H1 (cell line): ENCODE measurements at regions not wholly inside any gene's neighbourhood (a gene's known extent, or its start where the extent isn't known, plus 50 kb on each side); places are given as distances from the start of the nearest gene placed in this dataset.

Experiments used
- CTCF ChIA-PET: fragments of 300-600 bp; sonication (Branson Sonifier 250); formaldehyde crosslinking; loops from one replicate; lab custom pipeline; 2021; ENCODE audit not compliant: partially characterized antibody; lab: Charles Lee
- POLR2A ChIA-PET: fragments of 300-600 bp; sonication (Branson Sonifier 250); formaldehyde crosslinking; loops from one replicate; lab custom pipeline; 2021; ENCODE audit warnings: inconsistent platforms; ENCODE audit not compliant: partially characterized antibody; lab: Charles Lee
- DNase-seq, 2 experiments: peaks; one replicate each; pipeline versions ENCODE4 v3.0.0 to v3.0.0-alpha.2; 2010 to 2022; ENCODE audit warnings: low spot score in 2 of 2, low read depth in 1 of 2, mixed read lengths in 1 of 2
- FAIRE-seq: peaks from 2 replicates; lab custom pipeline; 2011; peaks lifted over from hg19 to GRCh38; lab: Jason Lieb, UNC
- H2AFZ ChIP-seq: 2 replicates; pipeline ENCODE4 v1.8.1; 2012; ENCODE audit warnings: low read length, inconsistent platforms
- H2AK5ac ChIP-seq: 2 replicates; pipeline ENCODE4 v1.6.1; 2013; ENCODE audit warnings: low read depth, low read length
- H2BK120ac ChIP-seq: replicated peaks from 2 replicates; pipeline ENCODE3; 2013; ENCODE audit warnings: low read depth, low read length, inconsistent platforms
- H2BK12ac ChIP-seq: 2 replicates; pipeline ENCODE4 v1.6.1; 2013; ENCODE audit warnings: low read depth, low read length
- H2BK15ac ChIP-seq: 2 replicates; pipeline ENCODE4 v1.6.1; 2013; ENCODE audit warnings: low read length
- H2BK20ac ChIP-seq: 2 replicates; pipeline ENCODE4 v1.6.1; 2013; ENCODE audit warnings: low read length
- H2BK5ac ChIP-seq: 2 replicates; pipeline ENCODE4 v1.6.1; 2013; ENCODE audit warnings: low read depth, low read length
- H3K14ac ChIP-seq: 2 replicates; pipeline ENCODE4 v1.6.1; 2013; ENCODE audit warnings: inconsistent platforms; ENCODE audit not compliant: insufficient read length
- H3K18ac ChIP-seq: 2 replicates; pipeline ENCODE4 v1.6.1; 2013; ENCODE audit warnings: low read length; ENCODE audit errors: extremely low read depth
- H3K23ac ChIP-seq: 2 replicates; pipeline ENCODE4 v1.6.1; 2013; ENCODE audit warnings: inconsistent platforms; ENCODE audit not compliant: insufficient read length
- H3K23me2 ChIP-seq: 2 replicates; pipeline ENCODE4 v1.6.1; 2013; ENCODE audit warnings: low read depth, low read length
- H3K27ac ChIP-seq: 2 replicates; pipeline ENCODE4 v1.6.1; 2011; ENCODE audit warnings: low read depth, low read length, inconsistent platforms
- H3K27me3 ChIP-seq, 4 experiments: replicated peaks in 1 of 4; 1 replicate in 1 of 4; 2 replicates in 3 of 4; pipeline versions ENCODE4 v1.6.1 to v1.8.1; 2011 to 2013; ENCODE audit warnings: low read length in 3 of 4, mild to moderate bottlenecking in 3 of 4, inconsistent platforms in 2 of 4, mixed read lengths in 2 of 4, moderate library complexity in 1 of 4; ENCODE audit not compliant: control insufficient read depth in 3 of 4, insufficient read depth in 3 of 4; ENCODE audit errors: extremely low read depth in 1 of 4
- H3K36me3 ChIP-seq, 4 experiments: 2 replicates each; pipeline versions ENCODE4 v1.6.1 to v1.8.1; 2011 to 2013; ENCODE audit warnings: mild to moderate bottlenecking in 4 of 4, low read length in 3 of 4, moderate library complexity in 2 of 4, control low read depth in 1 of 4, inconsistent platforms in 1 of 4; ENCODE audit not compliant: insufficient read depth in 4 of 4, control insufficient read depth in 2 of 4
- H3K4ac ChIP-seq: replicated peaks from 2 replicates; pipeline ENCODE3; 2013; ENCODE audit warnings: low read length, low read depth, mixed read lengths, inconsistent platforms; ENCODE audit not compliant: insufficient read length
- H3K4me1 ChIP-seq, 4 experiments: replicated peaks in 1 of 4; 1 replicate in 1 of 4; 2 replicates in 3 of 4; pipeline versions ENCODE4 v1.6.1 to v1.8.1; 2011 to 2013; ENCODE audit warnings: low read length in 3 of 4, inconsistent platforms in 2 of 4, mixed read lengths in 1 of 4; ENCODE audit not compliant: insufficient read depth in 4 of 4, control insufficient read depth in 3 of 4
- H3K4me2 ChIP-seq, 2 experiments: 2 replicates each; pipeline versions ENCODE4 v1.6.1 to v1.8.1; 2011 to 2013; ENCODE audit warnings: low read depth in 2 of 2, low read length in 2 of 2, control low read depth in 1 of 2, inconsistent platforms in 1 of 2, mild to moderate bottlenecking in 1 of 2; ENCODE audit not compliant: insufficient read depth in 1 of 2
- H3K4me3 ChIP-seq, 4 experiments: fragments of 200-600, 300-600 bp in 1 of 4; sonication (generic), shearing (Covaris generic), sonication (Bioruptor Twin) in 1 of 4; 2 replicates each; pipeline versions ENCODE4 v1.5.1 to v1.8.1; 2011 to 2016; ENCODE audit warnings: low read length in 4 of 4, low read depth in 3 of 4, control low read depth in 2 of 4, inconsistent platforms in 2 of 4, mild to moderate bottlenecking in 2 of 4, mixed read lengths in 1 of 4, moderate library complexity in 1 of 4; ENCODE audit not compliant: insufficient read depth in 2 of 4; ENCODE audit errors: extremely low read depth in 1 of 4
- H3K56ac ChIP-seq: replicated peaks from 2 replicates; pipeline ENCODE3; 2013; ENCODE audit warnings: low read depth, mild to moderate bottlenecking, mixed read lengths, low read length, inconsistent platforms; ENCODE audit not compliant: insufficient read length
- H3K79me1 ChIP-seq: 2 replicates; pipeline ENCODE4 v1.6.1; 2013; ENCODE audit warnings: low read depth, low read length, control low read depth
- H3K79me2 ChIP-seq, 2 experiments: 2 replicates each; pipeline versions ENCODE4 v1.6.1 to v1.8.1; 2012 to 2013; ENCODE audit warnings: low read length in 2 of 2, mild to moderate bottlenecking in 2 of 2, inconsistent platforms in 1 of 2; ENCODE audit not compliant: insufficient read depth in 2 of 2, control insufficient read depth in 1 of 2
- H3K9ac ChIP-seq, 4 experiments: replicated peaks in 1 of 4; 1 replicate in 1 of 4; 2 replicates in 3 of 4; pipeline versions ENCODE4 v1.6.1 to v1.8.1; 2011 to 2013; ENCODE audit warnings: low read depth in 3 of 4, low read length in 3 of 4, control low read depth in 2 of 4, mild to moderate bottlenecking in 2 of 4, moderate library complexity in 2 of 4, inconsistent platforms in 1 of 4; ENCODE audit errors: extremely low read depth in 1 of 4
- H3K9me3 ChIP-seq, 2 experiments: 2 replicates each; pipeline versions ENCODE4 v1.6.1 to v1.8.1; 2012 to 2013; ENCODE audit warnings: mild to moderate bottlenecking in 2 of 2, moderate library complexity in 2 of 2, control low read depth in 1 of 2, inconsistent platforms in 1 of 2, low read depth in 1 of 2, low read length in 1 of 2, mixed read lengths in 1 of 2; ENCODE audit not compliant: insufficient read depth in 2 of 2
- H4K20me1 ChIP-seq, 2 experiments: replicated peaks in 1 of 2; 2 replicates each; pipeline versions ENCODE3 to v1.8.1; 2011 to 2013; ENCODE audit warnings: inconsistent platforms in 2 of 2, low read length in 2 of 2, mild to moderate bottlenecking in 1 of 2; ENCODE audit not compliant: insufficient read depth in 2 of 2, control insufficient read depth in 1 of 2
- H4K5ac ChIP-seq: 2 replicates; pipeline ENCODE4 v1.6.1; 2013; ENCODE audit warnings: low read length, low read depth, mixed read lengths, inconsistent platforms; ENCODE audit not compliant: insufficient read length
- H4K8ac ChIP-seq: 2 replicates; pipeline ENCODE4 v1.8.0; 2013; ENCODE audit warnings: mild to moderate bottlenecking, moderate library complexity, low read length, inconsistent platforms; ENCODE audit not compliant: insufficient read depth; ENCODE audit errors: extremely low read depth
- H4K91ac ChIP-seq: replicated peaks from 2 replicates; pipeline ENCODE3; 2013; ENCODE audit warnings: low read length, mixed read lengths, inconsistent platforms; ENCODE audit not compliant: insufficient read length
- ASH2L ChIP-seq: fragments of 200-600, 300-600 bp; sonication (generic); IDR thresholded peaks from one replicate; pipeline ENCODE4 v1.7.1; 2017; ENCODE audit warnings: low read length
- RAD21 ChIP-seq, 2 experiments: IDR thresholded peaks in 1 of 2; conservative IDR thresholded peaks in 1 of 2; 2 replicates each; pipeline ENCODE4 v1.6.1; 2011; ENCODE audit warnings: low read depth in 2 of 2, low read length in 2 of 2, improper control_type of control experiment in 1 of 2, inconsistent platforms in 1 of 2, mild to moderate bottlenecking in 1 of 2, moderate library complexity in 1 of 2
- WGBS, 2 experiments: shearing (Covaris generic) in 1 of 2; methylation state at CpG; one replicate each; pipeline versions ENCODE4 v1.1.6 to v1.1.7; 2013 to 2015; ENCODE audit warnings: low lambda C conversion rate in 2 of 2, mixed read lengths in 2 of 2, inconsistent platforms in 1 of 2, low coverage in 1 of 2, missing lambda C conversion rate in 1 of 2; ENCODE audit not compliant: insufficient replicate concordance in 2 of 2, insufficient coverage in 1 of 2, insufficient read length in 1 of 2; ENCODE audit errors: extremely low coverage in 1 of 2, missing lambda C conversion rate in 1 of 2; 5-methylcytosine and 5-hydroxymethylcytosine counted together
- TF ChIP-seq, protein P1 (sequence below), 3 experiments: IDR thresholded peaks; 1 replicate in 2 of 3; 2 replicates in 1 of 3; pipeline versions ENCODE4 v1.5.1 to v1.6.1; 2011; ENCODE audit warnings: low read length in 3 of 3, mild to moderate bottlenecking in 3 of 3, inconsistent platforms in 2 of 3, low read depth in 1 of 3, moderate library complexity in 1 of 3; ENCODE audit not compliant: insufficient read depth in 1 of 3; ENCODE audit errors: control extremely low read depth in 1 of 3

DNA sequence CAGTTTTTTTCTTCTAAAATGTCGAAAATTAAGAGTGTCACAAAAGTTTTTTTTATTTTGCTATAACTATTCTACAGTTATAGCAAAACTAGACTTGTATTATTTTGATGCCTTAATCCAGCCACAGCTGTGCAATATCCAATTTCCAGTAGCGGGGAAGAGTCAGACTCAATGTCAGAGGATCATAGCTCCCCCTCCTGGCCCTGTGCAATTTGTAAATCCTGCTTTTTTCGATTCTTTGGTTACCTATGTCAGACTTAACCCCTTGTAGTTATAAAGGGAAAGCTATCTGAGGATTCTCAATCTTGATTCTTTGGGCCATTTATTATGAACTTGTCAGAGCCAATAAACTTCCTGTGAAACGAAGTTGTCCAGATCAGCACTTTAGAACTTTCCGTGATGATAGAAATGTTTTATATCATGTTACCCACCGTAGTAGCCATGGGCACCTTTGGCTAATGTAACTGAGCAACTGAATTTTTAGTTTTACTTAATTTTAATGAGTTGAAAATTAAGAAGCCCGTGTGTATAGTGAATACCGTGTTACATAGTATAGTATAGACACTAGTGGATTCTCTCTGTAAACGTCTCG is 87.7 kb upstream of the PRKCQ start:
- Histone ChIP-seq H4K8ac (no peak overlapping the region), H3K4me1 (no peaks in the 10 kb centered on the region), H3K36me3 (no peaks in the 10 kb centered on the region), H2AK5ac (no peak overlapping the region), H3K79me1 (no peaks in the 10 kb centered on the region), H3K4me3 (no peak overlapping the region), H3K18ac (no peak overlapping the region), H3K4ac (no peak overlapping the region), H4K91ac (no peak overlapping the region), H3K27ac (no peak overlapping the region), H4K20me1 (no peaks in the 10 kb centered on the region), H2AFZ (no peak overlapping the region), H3K79me2 (no peaks in the 10 kb centered on the region), H2BK120ac (no peak overlapping the region), H3K23ac (no peak overlapping the region), H3K27me3 (no peaks in the 10 kb centered on the region), H2BK15ac (no peak overlapping the region), H3K4me2 (no peak overlapping the region), H4K5ac (no peak overlapping the region), H3K9me3 (no peaks in the 10 kb centered on the region), H2BK12ac (no peak overlapping the region), H3K56ac (no peak overlapping the region), H2BK20ac (no peak overlapping the region), H3K23me2 (no peaks in the 10 kb centered on the region), H3K14ac (no peak overlapping the region), H2BK5ac (no peak overlapping the region), H3K9ac (no peak overlapping the region)
- TF ChIP-seq ASH2L (no peak), RAD21 (IDR thresholded peaks at IDR 0.05 in 1 of 2, conservative IDR thresholded peaks at IDR 0.05 in 1 of 2; ENCODE audit: low read depth in 2 of 2, low read length in 2 of 2) (peak; percentile 86 to 89)
- TF ChIP-seq, protein P1, sequence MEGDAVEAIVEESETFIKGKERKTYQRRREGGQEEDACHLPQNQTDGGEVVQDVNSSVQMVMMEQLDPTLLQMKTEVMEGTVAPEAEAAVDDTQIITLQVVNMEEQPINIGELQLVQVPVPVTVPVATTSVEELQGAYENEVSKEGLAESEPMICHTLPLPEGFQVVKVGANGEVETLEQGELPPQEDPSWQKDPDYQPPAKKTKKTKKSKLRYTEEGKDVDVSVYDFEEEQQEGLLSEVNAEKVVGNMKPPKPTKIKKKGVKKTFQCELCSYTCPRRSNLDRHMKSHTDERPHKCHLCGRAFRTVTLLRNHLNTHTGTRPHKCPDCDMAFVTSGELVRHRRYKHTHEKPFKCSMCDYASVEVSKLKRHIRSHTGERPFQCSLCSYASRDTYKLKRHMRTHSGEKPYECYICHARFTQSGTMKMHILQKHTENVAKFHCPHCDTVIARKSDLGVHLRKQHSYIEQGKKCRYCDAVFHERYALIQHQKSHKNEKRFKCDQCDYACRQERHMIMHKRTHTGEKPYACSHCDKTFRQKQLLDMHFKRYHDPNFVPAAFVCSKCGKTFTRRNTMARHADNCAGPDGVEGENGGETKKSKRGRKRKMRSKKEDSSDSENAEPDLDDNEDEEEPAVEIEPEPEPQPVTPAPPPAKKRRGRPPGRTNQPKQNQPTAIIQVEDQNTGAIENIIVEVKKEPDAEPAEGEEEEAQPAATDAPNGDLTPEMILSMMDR (IDR thresholded peaks at IDR 0.05; ENCODE audit: control extremely low read depth in 1 of 3, insufficient read depth in 1 of 3, low read depth in 1 of 3, low read length in 3 of 3), result peak in 2 of 3 experiments; percentile 66 to 76; a peak in 3 of 4 replicates
- peak in 1 of 2 experiments; percentile 59 for DNase-seq
- 50% methylated on average over 10 of the region's 10 CpGs; no CpG with 5 or more reads in 1 of the 2 experiments for WGBS, 2 experiments
- ChIA-PET POLR2A (interaction anchor here (0.6 kb wide), 1 partner anchor 20 kb away, joined by 3 read pairs; no protein-coding TSS in a partner anchor), CTCF (interaction anchor here (0.7 to 4.7 kb wide), 44 partner anchors 11 to 723 kb away, joined by 3 to 31 read pairs (median 4); partner anchors contain the start of genes PFKFB3 and PRKCQ)
- peak; percentile 81 for FAIRE-seq
